HG03095 (cell line): ENCODE measurements at regions not wholly inside any gene's neighbourhood (a gene's known extent, or its start where the extent isn't known, plus 50 kb on each side); places are given as distances from the start of the nearest gene placed in this dataset.
"Not testable (repeated sequence)": the region's sequence is repeated elsewhere in the genome, so short reads cannot be mapped to it uniquely, and the experiment has no call there.

Experiments
- ATAC-seq: cut with Tn5 transposase; IDR thresholded peaks from one replicate; pipeline ENCODE4 v1.9.1; 2021; ENCODE audit warnings: moderate library complexity; ENCODE audit not compliant: unreplicated experiment

DNA sequence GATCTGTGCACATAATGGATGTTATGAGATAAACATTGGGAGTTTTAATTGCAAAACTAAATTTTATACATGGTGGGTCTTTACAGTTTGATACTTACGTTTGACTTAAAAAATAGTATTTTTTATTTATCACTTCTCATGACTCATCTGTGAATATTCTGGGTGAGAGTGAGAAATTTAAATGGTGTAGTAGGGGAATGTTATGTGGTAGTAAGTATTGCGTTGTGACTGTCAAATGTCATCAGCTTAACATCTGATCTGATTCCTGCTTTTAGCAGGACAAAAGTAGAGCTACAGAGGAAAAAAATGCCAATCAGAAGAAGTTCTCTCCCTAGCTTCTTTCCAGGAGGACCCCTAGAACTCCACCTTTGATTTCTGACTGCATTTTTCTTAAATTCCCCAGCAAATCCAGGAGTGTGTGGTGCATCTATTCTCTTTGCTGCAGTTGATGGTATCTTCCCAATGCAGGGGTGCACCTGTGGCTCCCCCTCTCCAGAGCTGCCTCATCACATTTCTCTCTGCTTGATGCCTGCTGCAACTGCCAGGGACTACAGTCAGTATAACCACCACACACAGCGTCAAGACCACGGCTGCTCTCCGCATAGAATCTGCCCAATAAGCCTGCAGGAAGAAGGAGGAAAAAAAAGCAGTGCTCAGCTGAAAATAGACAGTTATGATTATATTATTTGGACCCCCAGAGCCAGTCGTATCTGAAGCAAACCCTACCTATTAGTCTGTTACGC is 151.3 kb upstream of the THUMPD2 start:
- ATAC-seq = no peak

- no peak for ATAC-seq
Measured at GRCh38 chr2:39929531-39929930, 150.5 kb upstream of the THUMPD2 start.

GRCh38 chr2:39925312-39925711 is 146.3 kb upstream of the THUMPD2 start:
- no peak for ATAC-seq

DNA sequence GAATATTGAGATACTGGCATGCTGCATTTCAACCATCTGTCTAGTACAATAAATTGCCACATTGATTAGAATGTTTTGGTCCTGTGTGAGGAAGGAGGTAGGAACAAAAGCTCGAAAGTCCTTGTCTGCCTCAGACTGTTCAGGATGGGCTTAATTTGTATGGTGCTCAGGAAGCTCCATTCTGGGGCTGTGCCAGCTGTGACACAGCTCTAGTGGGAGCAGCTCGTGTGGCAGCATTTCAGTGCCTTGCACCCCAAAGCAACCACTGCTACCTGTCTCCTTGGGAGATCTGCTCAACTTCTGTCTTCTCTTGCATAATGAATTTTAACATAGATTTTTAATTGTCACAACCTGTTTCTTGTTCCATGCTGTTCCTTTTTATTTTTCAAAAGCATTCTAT is 144.4 kb upstream of the THUMPD2 start:
- ATAC-seq = no peak

GRCh38 chr2:39922679-39923405 is 143.8 kb upstream of the THUMPD2 start:
- no peak for ATAC-seq

- ATAC-seq = no peak
Measured at GRCh38 chr2:39920307-39920801, 141.3 kb upstream of the THUMPD2 start.

- ATAC-seq = no peak
Measured at GRCh38 chr2:39919511-39920306, 140.7 kb upstream of the THUMPD2 start.

- ATAC-seq = no peak
Measured at GRCh38 chr2:39918886-39919285, 139.8 kb upstream of the THUMPD2 start.

GRCh38 chr2:39917371-39917770 is 138.3 kb upstream of the THUMPD2 start:
- not testable (repeated sequence) for ATAC-seq

DNA sequence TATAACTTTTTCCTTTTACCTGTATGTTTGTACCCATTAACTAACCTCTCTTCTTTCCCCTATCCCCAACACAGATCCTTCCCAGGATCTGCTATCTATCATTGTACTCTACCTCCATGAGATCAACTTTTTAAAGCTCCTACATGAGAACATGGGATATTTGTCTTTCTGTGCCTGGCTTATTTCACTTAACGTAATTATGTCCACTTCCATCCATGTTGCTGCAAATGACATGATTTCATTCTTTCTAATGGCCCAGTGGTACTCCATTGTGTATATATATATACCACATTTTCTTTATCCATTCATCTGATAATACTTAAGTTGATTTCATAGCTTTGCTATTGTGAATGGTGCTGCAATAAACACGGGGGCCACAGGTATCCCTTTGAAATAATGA is 135.9 kb upstream of the THUMPD2 start:
- no peak for ATAC-seq

DNA sequence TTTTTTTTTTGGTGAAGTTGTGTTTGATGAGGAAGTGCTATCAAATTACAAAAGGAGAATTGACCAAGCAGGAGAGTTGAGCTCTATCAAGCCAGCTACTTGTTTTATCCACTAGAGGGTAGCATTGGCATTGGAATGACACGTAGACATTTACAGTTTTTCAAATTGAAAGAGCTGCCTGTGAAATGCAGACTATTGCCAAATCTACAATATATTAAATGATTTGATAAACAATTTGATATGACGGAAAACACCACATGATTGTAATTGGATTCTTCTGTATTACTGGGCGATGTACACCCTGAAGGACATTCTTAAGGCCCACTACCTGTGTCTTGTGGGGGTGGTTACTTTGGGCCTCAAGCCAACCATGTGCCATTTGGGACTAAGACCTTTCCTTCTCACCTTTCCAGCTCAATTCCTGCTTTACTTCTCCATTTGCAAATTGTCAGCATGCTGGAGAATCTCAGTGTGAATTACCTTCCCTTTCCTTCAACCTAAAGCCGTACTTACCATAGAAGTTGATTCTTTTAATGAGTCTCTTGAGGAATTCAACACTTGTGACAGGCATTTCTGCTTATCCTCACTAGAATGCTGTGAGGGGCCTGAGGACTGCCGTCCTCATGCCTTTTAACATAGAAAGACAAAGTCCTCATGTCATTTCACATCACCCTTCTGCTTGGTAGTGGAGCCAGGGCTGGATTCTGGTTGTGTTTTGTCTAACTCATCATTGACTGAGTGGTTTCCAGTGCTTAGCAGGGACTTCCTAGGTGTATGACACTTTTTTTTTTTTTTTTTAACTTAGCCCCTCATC is 134.8 kb upstream of the THUMPD2 start:
- ATAC-seq = peak; percentile 86

DNA sequence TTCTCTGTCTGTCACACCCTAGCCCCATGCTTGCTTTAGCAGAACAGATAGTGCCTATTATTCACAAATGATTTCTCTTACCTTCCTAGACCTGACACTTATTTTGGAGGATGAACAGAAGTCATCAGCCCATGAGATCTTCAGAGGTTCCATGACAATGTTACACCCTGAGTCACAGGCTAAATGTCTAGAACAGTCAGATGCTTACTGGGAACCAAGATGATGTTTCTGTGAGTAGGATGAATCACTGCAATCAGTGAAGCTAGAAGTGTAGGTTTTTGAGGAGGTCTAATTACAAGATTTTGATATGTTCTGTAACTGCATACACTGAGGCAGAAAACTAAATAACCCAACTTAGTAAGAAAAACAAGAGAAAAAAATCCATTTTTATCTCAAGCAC is 123.0 kb upstream of the THUMPD2 start:
- no peak for ATAC-seq

- ATAC-seq = no peak
Measured at GRCh38 chr2:39898934-39899333, 119.9 kb upstream of the THUMPD2 start.

DNA sequence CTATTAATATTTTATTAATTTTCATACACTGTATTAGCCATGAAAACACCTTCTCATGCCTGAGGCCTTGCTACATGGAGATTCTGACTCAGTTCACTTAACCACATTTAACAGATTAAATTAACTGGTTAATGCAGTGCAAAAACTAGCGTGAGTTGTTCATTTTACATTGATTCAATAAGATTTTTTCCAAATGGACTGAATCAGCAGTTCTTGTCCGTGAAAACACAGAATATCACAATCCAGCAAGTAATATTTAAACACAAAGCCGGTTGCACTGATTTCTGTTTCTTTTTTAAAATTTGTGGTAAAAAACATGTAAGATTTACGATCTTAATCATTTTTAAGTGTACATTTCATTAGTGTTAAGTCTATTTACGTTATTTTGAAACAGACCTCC is 118.2 kb upstream of the THUMPD2 start:
- no peak for ATAC-seq

GRCh38 chr2:39894082-39894481 is 115.0 kb upstream of the THUMPD2 start:
- no peak for ATAC-seq

DNA sequence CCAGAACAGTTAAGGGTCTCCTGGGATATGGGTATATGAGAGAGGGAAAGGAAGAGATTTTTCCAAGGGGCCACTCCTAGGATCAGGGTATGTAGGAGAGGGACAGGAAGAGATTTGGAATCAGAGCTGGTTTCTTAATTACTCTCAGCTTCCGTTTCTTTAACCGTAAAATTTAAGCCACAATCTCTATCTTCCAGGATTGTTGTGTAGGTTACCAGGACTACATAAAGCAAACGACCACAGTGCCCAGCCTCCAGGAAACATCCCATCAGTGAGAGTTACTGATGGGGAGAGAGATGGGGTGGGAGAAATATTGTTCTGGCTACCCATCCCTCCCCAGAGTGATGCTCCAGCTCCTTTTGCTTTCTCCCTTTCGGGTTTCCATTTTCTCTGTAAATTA is 114.6 kb upstream of the THUMPD2 start:
- no peak for ATAC-seq

GRCh38 chr2:39881948-39882347 is 102.9 kb upstream of the THUMPD2 start:
- no peak for ATAC-seq

GRCh38 chr2:39881494-39881893 is 102.4 kb upstream of the THUMPD2 start:
- ATAC-seq = no peak

DNA sequence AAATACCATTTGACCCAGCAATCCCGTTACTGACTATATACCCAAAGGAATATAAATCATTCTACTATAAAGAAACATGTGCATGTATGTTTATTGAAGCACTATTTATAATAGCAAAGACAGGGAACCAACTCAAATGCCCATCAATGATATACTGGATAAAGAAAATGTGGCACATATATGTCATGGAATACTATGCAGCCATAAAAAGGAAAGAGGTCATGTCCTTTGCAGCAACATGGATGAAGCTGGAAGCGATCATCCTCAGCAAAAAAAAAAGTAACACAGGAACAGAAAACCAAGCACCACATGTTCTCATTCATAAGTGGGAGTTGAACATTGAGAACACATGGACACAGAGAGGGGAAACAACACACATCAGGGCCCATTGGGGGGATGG is 99.9 kb upstream of the THUMPD2 start:
- ATAC-seq = not testable (repeated sequence)

DNA sequence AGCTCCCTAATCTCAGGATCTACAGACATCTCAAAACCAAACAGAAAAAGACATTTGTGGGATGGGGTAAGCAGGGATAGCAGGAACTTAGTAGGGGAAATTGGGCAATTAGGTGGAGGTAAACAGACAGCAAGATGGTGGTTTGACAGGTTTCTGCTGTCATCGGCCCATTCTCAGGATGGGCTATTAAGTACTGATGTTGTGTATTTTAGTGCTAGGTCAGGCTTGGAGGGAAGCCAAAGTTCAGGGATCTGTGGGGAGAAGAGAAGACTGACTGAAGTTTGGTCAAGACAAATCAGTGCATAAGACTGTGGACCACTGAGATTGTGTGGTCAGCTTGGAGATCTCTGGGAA is 96.8 kb upstream of the THUMPD2 start:
- ATAC-seq = no peak
